Keratinocyte (primary cell): ENCODE measurements at regions not wholly inside any gene's neighbourhood (a gene's known extent, or its start where the extent isn't known, plus 50 kb on each side); places are given as distances from the start of the nearest gene placed in this dataset.

ENCODE experiments used
- DNase-seq: peaks from one replicate; pipeline ENCODE4 v3.0.0-alpha.2; 2011; ENCODE audit warnings: low read depth, missing footprints, low spot score
- FAIRE-seq: peaks from 2 replicates; lab custom pipeline; 2011; peaks lifted over from hg19 to GRCh38; lab: Jason Lieb, UNC
- H2AFZ ChIP-seq: 2 replicates; pipeline ENCODE4 v1.6.0; 2012; ENCODE audit warnings: low read length, control low read depth, inconsistent platforms; ENCODE audit not compliant: control insufficient read depth
- H3K27ac ChIP-seq: 2 replicates; pipeline ENCODE4 v1.5.1; 2011; ENCODE audit warnings: low read length; ENCODE audit not compliant: control insufficient read depth, insufficient read depth
- H3K27me3 ChIP-seq: 3 replicates; pipeline ENCODE4 v1.6.0; 2011; ENCODE audit warnings: low read length; ENCODE audit not compliant: control insufficient read depth, insufficient read depth; ENCODE audit errors: extremely low read depth
- H3K36me3 ChIP-seq, 2 experiments: 2 replicates in 1 of 2; 3 replicates in 1 of 2; pipeline ENCODE4 v1.5.1; 2011; ENCODE audit warnings: low read length in 2 of 2, mild to moderate bottlenecking in 1 of 2; ENCODE audit not compliant: control insufficient read depth in 2 of 2, insufficient read depth in 2 of 2; ENCODE audit errors: extremely low read depth in 1 of 2
- H3K4me1 ChIP-seq: 3 replicates; pipeline ENCODE4 v1.5.1; 2011; ENCODE audit warnings: low read length; ENCODE audit not compliant: control insufficient read depth, insufficient read depth; ENCODE audit errors: extremely low read depth
- H3K4me2 ChIP-seq: 3 replicates; pipeline ENCODE4 v1.6.0; 2011; ENCODE audit warnings: low read depth, low read length; ENCODE audit not compliant: control insufficient read depth, insufficient read depth; ENCODE audit errors: extremely low read depth
- H3K4me3 ChIP-seq, 3 experiments: fragments of 200-600 bp in 1 of 3; sonication (generic) in 1 of 3; 2 replicates in 2 of 3; 3 replicates in 1 of 3; pipeline ENCODE4 v1.5.1; 2011 to 2016; ENCODE audit warnings: low read length in 3 of 3, mild to moderate bottlenecking in 3 of 3, control low read depth in 2 of 3, inconsistent platforms in 1 of 3, low read depth in 1 of 3, mixed read lengths in 1 of 3, mixed run types in 1 of 3, moderate library complexity in 1 of 3; ENCODE audit not compliant: control insufficient read depth in 2 of 3, insufficient read depth in 2 of 3; ENCODE audit errors: extremely low read depth in 1 of 3
- H3K79me2 ChIP-seq: 2 replicates; pipeline ENCODE4 v1.6.0; 2012; ENCODE audit warnings: low read length; ENCODE audit not compliant: control insufficient read depth, insufficient read depth
- H3K9ac ChIP-seq: 3 replicates; pipeline ENCODE4 v1.6.0; 2011; ENCODE audit warnings: low read length; ENCODE audit not compliant: control insufficient read depth, insufficient read depth; ENCODE audit errors: extremely low read depth
- H3K9me1 ChIP-seq: 3 replicates; pipeline ENCODE4 v1.6.0; 2011; ENCODE audit warnings: low read length; ENCODE audit not compliant: control insufficient read depth, insufficient read depth; ENCODE audit errors: extremely low read depth
- H3K9me3 ChIP-seq: 2 replicates; pipeline ENCODE4 v1.5.1; 2012; ENCODE audit warnings: low read depth, low read length; ENCODE audit not compliant: control insufficient read depth
- H4K20me1 ChIP-seq: 3 replicates; pipeline ENCODE4 v1.6.0; 2011; ENCODE audit warnings: low read length; ENCODE audit not compliant: control insufficient read depth, insufficient read depth; ENCODE audit errors: extremely low read depth
- CTCF ChIP-seq, 3 experiments: IDR thresholded peaks in 1 of 3; conservative IDR thresholded peaks in 1 of 3; optimal IDR thresholded peaks in 1 of 3; 2 replicates in 2 of 3; 3 replicates in 1 of 3; pipeline versions ENCODE3 to v1.5.1; 2011; ENCODE audit warnings: low read length in 3 of 3, mild to moderate bottlenecking in 3 of 3, moderate library complexity in 2 of 3, control low read depth in 1 of 3, inconsistent platforms in 1 of 3; ENCODE audit not compliant: insufficient read depth in 2 of 3; ENCODE audit errors: extremely low read depth in 1 of 3
- EZH2 ChIP-seq: IDR thresholded peaks from one replicate; pipeline ENCODE4 v1.6.1; 2012; ENCODE audit warnings: inconsistent platforms, mild to moderate bottlenecking, low read length, moderate library complexity
- dilution Hi-C: fragments of 300-500 bp; cut with MboI; formaldehyde crosslinking; loops from one replicate; pipeline ENCODE4 v1.7.0; 2020; ENCODE audit warnings: low sequenced_read_pairs; ENCODE audit not compliant: extremely low pct_ligation_motif_present

DNA sequence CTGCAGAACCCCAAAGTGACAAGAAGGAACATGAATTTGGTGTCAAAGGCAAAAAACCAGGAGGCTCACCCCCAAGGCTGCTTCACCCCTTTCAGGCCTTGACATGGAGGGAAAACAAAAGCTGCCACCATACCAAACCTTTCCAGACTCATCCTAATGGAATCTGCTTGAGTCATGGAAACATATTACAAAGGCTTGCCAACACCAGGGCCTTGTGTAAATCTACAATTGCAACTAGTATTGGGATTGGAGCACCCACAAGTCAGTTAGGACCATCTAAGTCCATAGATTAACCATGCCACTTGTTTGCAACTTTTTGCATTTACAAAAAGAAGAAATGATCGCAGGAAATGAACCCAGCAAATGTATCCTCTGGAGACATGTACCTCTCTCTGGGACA lies 297.6 kb downstream of the CDCA7 start:
- H3K27me3 ChIP-seq = no peaks in the 10 kb centered on the region
- no peaks in the 10 kb centered on the region for H3K9me3 ChIP-seq
- peaks cover 47% of the 10 kb centered on the region for H3K4me1 ChIP-seq
- no peaks in the 10 kb centered on the region for H4K20me1 ChIP-seq
- H3K79me2 ChIP-seq = no peaks in the 10 kb centered on the region
- TF ChIP-seq CTCF (optimal IDR thresholded peaks at IDR 0.05 in 1 of 3, IDR thresholded peaks at IDR 0.05 in 1 of 3, conservative IDR thresholded peaks at IDR 0.05 in 1 of 3; ENCODE audit: extremely low read depth in 1 of 3, insufficient read depth in 2 of 3, low read length in 3 of 3) (no peak), EZH2 (no peak)
- H3K36me3 ChIP-seq = no peaks in the 10 kb centered on the region
- no peaks in the 10 kb centered on the region for H3K9me1 ChIP-seq
- H3K27ac ChIP-seq = peak overlapping the region; percentile 99
- no peak for FAIRE-seq
- peak overlapping the region in 2 of 3 experiments; percentile 29 to 50 for H3K4me3 ChIP-seq
- DNase-seq = peak; percentile 80
- H2AFZ ChIP-seq = no peak overlapping the region
- peak overlapping the region; percentile 97 for H3K4me2 ChIP-seq
- peak overlapping the region; percentile 71 for H3K9ac ChIP-seq
- dilution Hi-C loops = no loop called here

GRCh38 chr2:173652767-173653431 lies 298.2 kb downstream of the CDCA7 start:
- no peak for TF ChIP-seq EZH2
- no peak for TF ChIP-seq CTCF (optimal IDR thresholded peaks at IDR 0.05 in 1 of 3, IDR thresholded peaks at IDR 0.05 in 1 of 3, conservative IDR thresholded peaks at IDR 0.05 in 1 of 3; ENCODE audit: extremely low read depth in 1 of 3, insufficient read depth in 2 of 3, low read length in 3 of 3)
- no peaks in the 10 kb centered on the region for H3K9me1 ChIP-seq
- no peaks in the 10 kb centered on the region for H3K36me3 ChIP-seq
- H3K4me2 ChIP-seq = peak overlapping the region; percentile 97
- no peaks in the 10 kb centered on the region for H4K20me1 ChIP-seq
- dilution Hi-C loops = no loop called here
- H3K27me3 ChIP-seq = no peaks in the 10 kb centered on the region
- FAIRE-seq (peak; percentile 98), DNase-seq (peak; percentile 97)
- no peak overlapping the region for H2AFZ ChIP-seq
- peaks cover 51% of the 10 kb centered on the region for H3K4me1 ChIP-seq
- no peaks in the 10 kb centered on the region for H3K79me2 ChIP-seq
- peak overlapping the region; percentile 53 to 75 (median 65) for H3K4me3 ChIP-seq
- peak overlapping the region; percentile 93 for H3K9ac ChIP-seq
- H3K9me3 ChIP-seq = no peaks in the 10 kb centered on the region
- H3K27ac ChIP-seq = peak overlapping the region; percentile 99
